Uterus (tissue), 2 donors: ENCODE measurements at regions not wholly inside any gene's neighbourhood (a gene's known extent, or its start where the extent isn't known, plus 50 kb on each side); places are given as distances from the start of the nearest gene placed in this dataset.

ENCODE experiments used
- POLR2A ChIP-seq, 2 donors: fragments of 450-650 bp; IDR thresholded peaks; one replicate each; pipeline ENCODE4 v1.6.1; 2016; ENCODE audit warnings: antibody characterized with exemption in 2 of 2, mild to moderate bottlenecking in 1 of 2, moderate library complexity in 1 of 2
- TF ChIP-seq, protein P1 (sequence below), 4 experiments: fragments of 200-600 bp in 2 of 4; fragments of 450-650 bp in 2 of 4; sonication (generic) in 2 of 4; IDR thresholded peaks; one replicate each; pipeline ENCODE4 v1.5.1; 2016 to 2019; ENCODE audit warnings: antibody characterized with exemption in 4 of 4, mild to moderate bottlenecking in 2 of 4, moderate library complexity in 1 of 4

- TF ChIP-seq, protein P1, sequence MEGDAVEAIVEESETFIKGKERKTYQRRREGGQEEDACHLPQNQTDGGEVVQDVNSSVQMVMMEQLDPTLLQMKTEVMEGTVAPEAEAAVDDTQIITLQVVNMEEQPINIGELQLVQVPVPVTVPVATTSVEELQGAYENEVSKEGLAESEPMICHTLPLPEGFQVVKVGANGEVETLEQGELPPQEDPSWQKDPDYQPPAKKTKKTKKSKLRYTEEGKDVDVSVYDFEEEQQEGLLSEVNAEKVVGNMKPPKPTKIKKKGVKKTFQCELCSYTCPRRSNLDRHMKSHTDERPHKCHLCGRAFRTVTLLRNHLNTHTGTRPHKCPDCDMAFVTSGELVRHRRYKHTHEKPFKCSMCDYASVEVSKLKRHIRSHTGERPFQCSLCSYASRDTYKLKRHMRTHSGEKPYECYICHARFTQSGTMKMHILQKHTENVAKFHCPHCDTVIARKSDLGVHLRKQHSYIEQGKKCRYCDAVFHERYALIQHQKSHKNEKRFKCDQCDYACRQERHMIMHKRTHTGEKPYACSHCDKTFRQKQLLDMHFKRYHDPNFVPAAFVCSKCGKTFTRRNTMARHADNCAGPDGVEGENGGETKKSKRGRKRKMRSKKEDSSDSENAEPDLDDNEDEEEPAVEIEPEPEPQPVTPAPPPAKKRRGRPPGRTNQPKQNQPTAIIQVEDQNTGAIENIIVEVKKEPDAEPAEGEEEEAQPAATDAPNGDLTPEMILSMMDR (IDR thresholded peaks at IDR 0.05), result no peak
- no peak for TF ChIP-seq POLR2A (IDR thresholded peaks at IDR 0.05)
Observed at GRCh38 chr4:156084373-156084772, 130.7 kb upstream of the CTSO start.
